ENCODE measurements at regions not wholly inside any gene's neighbourhood (a gene's known extent, or its start where the extent isn't known, plus 50 kb on each side); places are given as distances from the start of the nearest gene placed in this dataset.
"Not testable (repeated sequence)": the region's sequence is repeated elsewhere in the genome, so short reads cannot be mapped to it uniquely, and the experiment has no call there.

- no peak for DNase-seq
Measured at GRCh38 chr17:63265526-63265925, 180.6 kb downstream of the CYB561 start.

GRCh38 chr17:63267846-63268245 lies 178.3 kb downstream of the CYB561 start:
- no peak for DNase-seq

- peak; percentile 68 for DNase-seq
Measured at GRCh38 chr17:63268827-63269226, 177.3 kb downstream of the CYB561 start.

- no peak for DNase-seq
Measured at GRCh38 chr17:63270610-63271009, 175.5 kb downstream of the CYB561 start.

GRCh38 chr17:63274146-63274545 lies 172.0 kb downstream of the CYB561 start:
- peak; percentile 72 for DNase-seq

- peak; percentile 97 for DNase-seq
Measured at GRCh38 chr17:63275318-63275970, 170.7 kb downstream of the CYB561 start.

- DNase-seq: no peak
Measured at GRCh38 chr17:63275971-63276745, 169.9 kb downstream of the CYB561 start.

- DNase-seq: no peak
Measured at GRCh38 chr17:63276821-63277220, 169.3 kb downstream of the CYB561 start.

- DNase-seq: no peak
Measured at GRCh38 chr17:63277629-63278028, 168.5 kb downstream of the CYB561 start.

GRCh38 chr17:63278728-63279442 lies 167.2 kb downstream of the CYB561 start:
- no peak for DNase-seq

GRCh38 chr17:63279498-63280230 lies 166.4 kb downstream of the CYB561 start:
- DNase-seq: peak; percentile 87

- DNase-seq: no peak
Measured at GRCh38 chr17:63282455-63282854, 163.7 kb downstream of the CYB561 start.

GRCh38 chr17:63285551-63285950 lies 160.6 kb downstream of the CYB561 start:
- peak; percentile 81 for DNase-seq

GRCh38 chr17:63286254-63286653 lies 159.9 kb downstream of the CYB561 start:
- DNase-seq: no peak

GRCh38 chr17:63287006-63287405 lies 159.1 kb downstream of the CYB561 start:
- DNase-seq: not testable (repeated sequence)

- DNase-seq: no peak
Measured at GRCh38 chr17:63289931-63290330, 156.2 kb downstream of the CYB561 start.

GRCh38 chr17:63290351-63290750 lies 155.8 kb downstream of the CYB561 start:
- DNase-seq: no peak

GRCh38 chr17:63290784-63291183 lies 155.3 kb downstream of the CYB561 start:
- no peak for DNase-seq

- DNase-seq: peak; percentile 69
Measured at GRCh38 chr17:63291258-63291657, 154.8 kb downstream of the CYB561 start.

- no peak for DNase-seq
Measured at GRCh38 chr17:63292421-63292820, 153.7 kb downstream of the CYB561 start.

GRCh38 chr17:63293323-63294075 lies 152.6 kb downstream of the CYB561 start:
- DNase-seq: peak; percentile 81

- DNase-seq: no peak
Measured at GRCh38 chr17:63294776-63295175, 151.3 kb downstream of the CYB561 start.
